ENCODE measurements at regions not wholly inside any gene's neighbourhood (a gene's known extent, or its start where the extent isn't known, plus 50 kb on each side); places are given as distances from the start of the nearest gene placed in this dataset.

DNA sequence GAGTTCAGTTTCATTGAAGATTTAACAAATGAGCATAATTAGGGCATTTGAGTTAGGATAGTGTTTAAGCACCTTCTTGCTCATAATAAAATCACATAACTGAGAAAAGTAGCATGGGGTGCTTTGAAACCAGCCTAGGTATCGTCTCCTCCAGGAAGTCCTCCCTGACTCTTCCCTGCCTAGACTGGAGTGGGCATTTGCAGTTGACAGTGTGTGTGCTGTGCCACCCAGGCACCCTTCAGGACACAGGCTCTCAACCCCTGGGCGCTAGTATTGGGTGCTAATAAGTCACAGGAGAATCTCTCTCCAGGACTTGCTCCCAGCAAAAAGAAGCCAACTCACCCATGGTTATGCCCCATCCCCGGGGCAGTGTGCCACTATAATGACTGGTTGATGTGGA is 584.1 kb downstream of the INSC start:
- H3K27me3 ChIP-seq (ENCODE audit: control insufficient read depth, insufficient read depth, low read length), result no peaks in the 10 kb centered on the region
- 80% methylated on average over 1 of the region's 3 CpGs for WGBS (ENCODE audit: insufficient coverage)

DNA sequence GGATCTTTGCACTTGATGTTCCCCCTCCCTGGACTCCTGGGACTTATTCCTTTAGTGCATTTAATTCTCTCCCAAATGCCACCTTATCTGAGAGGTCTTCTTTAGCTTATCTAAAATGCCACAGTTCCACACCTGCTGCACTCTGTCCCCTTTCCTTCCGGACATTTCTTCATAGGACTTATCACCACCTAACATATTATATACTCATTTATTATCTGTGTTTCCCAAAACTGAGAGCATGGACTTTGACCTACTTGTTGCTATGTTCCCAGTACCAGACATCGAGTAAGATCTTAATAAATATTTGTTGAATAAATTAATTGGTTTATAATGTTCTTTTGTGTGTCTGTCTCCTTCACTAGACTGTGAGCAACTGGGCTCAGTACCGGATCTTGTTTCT is 585.3 kb downstream of the INSC start:
- Histone ChIP-seq H3K27me3 (ENCODE audit: control insufficient read depth, insufficient read depth, low read length) (no peaks in the 10 kb centered on the region), H3K27ac (ENCODE audit: low read depth, low read length) (no peak overlapping the region), H3K4me1 (ENCODE audit: control insufficient read depth, insufficient read depth, low read length) (no peaks in the 10 kb centered on the region), H3K9me3 (ENCODE audit: control insufficient read depth, insufficient read depth, low read length) (no peaks in the 10 kb centered on the region), H3K4me3 (ENCODE audit: low read depth, low read length) (no peak overlapping the region), H3K36me3 (ENCODE audit: control insufficient read depth, insufficient read depth, low read length) (no peaks in the 10 kb centered on the region)
- DNase-seq (ENCODE audit: low read depth in 4 of 6, low spot score in 6 of 6), result no peak
- WGBS (ENCODE audit: insufficient coverage), result 100% methylated on average over 1 of the region's 3 CpGs

More for the DNA sequence above, 584.1 kb downstream of the INSC start:
- no peak for DNase-seq (ENCODE audit: low read depth in 4 of 6, low spot score in 6 of 6)
- Histone ChIP-seq H3K36me3 (ENCODE audit: control insufficient read depth, insufficient read depth, low read length) (no peaks in the 10 kb centered on the region), H3K4me1 (ENCODE audit: control insufficient read depth, insufficient read depth, low read length) (no peaks in the 10 kb centered on the region), H3K27ac (ENCODE audit: low read depth, low read length) (no peak overlapping the region), H3K9me3 (ENCODE audit: control insufficient read depth, insufficient read depth, low read length) (no peaks in the 10 kb centered on the region), H3K4me3 (ENCODE audit: low read depth, low read length) (no peak overlapping the region)

DNA sequence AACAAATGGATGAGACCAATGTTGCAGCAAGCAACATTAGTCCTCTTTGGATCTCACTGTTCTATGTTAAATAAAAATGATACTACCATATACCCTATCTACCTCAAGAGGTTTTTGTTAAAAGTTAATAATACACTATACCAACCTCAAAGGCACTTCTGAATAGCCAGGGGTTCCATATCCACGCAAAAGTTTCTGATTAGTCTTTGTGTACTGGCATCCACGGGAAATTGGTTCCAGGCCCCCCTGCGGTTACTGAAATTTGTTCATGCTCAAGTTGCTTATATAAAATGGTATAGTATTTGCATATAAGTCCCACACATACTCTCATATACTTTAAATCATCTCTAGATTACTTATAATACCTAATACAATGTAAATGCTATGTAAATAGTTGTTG is 585.7 kb downstream of the INSC start:
- H3K36me3 ChIP-seq (ENCODE audit: control insufficient read depth, insufficient read depth, low read length), result no peaks in the 10 kb centered on the region
- no peak overlapping the region for H3K4me3 ChIP-seq (ENCODE audit: low read depth, low read length)
- no peaks in the 10 kb centered on the region for H3K27me3 ChIP-seq (ENCODE audit: control insufficient read depth, insufficient read depth, low read length)
- no peaks in the 10 kb centered on the region for H3K9me3 ChIP-seq (ENCODE audit: control insufficient read depth, insufficient read depth, low read length)
- no CpG with 5 or more reads among the region's 3 CpGs for WGBS (ENCODE audit: insufficient coverage)
- no peak for DNase-seq (ENCODE audit: low read depth in 4 of 6, low spot score in 6 of 6)
- H3K27ac ChIP-seq (ENCODE audit: low read depth, low read length), result no peak overlapping the region
- H3K4me1 ChIP-seq (ENCODE audit: control insufficient read depth, insufficient read depth, low read length), result no peaks in the 10 kb centered on the region

DNA sequence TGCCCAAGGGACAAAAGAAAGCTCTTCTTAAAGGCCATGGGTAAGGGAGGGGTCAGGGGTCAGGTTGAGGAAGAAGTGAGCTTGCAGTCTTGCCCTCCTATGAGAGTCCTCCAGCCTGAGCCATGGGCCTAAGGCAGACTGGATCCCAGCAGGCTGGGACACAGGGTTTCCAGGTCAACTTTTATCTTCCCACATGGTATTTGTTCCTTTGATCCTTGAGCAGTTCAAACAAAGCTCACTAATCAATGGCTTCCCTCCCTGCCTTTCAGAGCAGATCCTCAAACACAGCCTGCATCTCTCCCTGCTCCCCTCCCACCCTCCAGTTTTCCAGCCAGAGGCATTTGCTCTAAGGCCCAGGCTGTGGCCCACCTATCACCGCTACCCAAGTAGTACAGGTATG is 589.3 kb downstream of the INSC start:
- WGBS (ENCODE audit: insufficient coverage), result no CpG with 5 or more reads among the region's 1 CpG
- Histone ChIP-seq H3K36me3 (ENCODE audit: control insufficient read depth, insufficient read depth, low read length) (no peaks in the 10 kb centered on the region), H3K4me1 (ENCODE audit: control insufficient read depth, insufficient read depth, low read length) (peaks cover 3% of the 10 kb centered on the region), H3K9me3 (ENCODE audit: control insufficient read depth, insufficient read depth, low read length) (no peaks in the 10 kb centered on the region), H3K27me3 (ENCODE audit: control insufficient read depth, insufficient read depth, low read length) (no peaks in the 10 kb centered on the region), H3K4me3 (ENCODE audit: low read depth, low read length) (no peak overlapping the region), H3K27ac (ENCODE audit: low read depth, low read length) (no peak overlapping the region)
- no peak for DNase-seq (ENCODE audit: low read depth in 4 of 6, low spot score in 6 of 6)

DNA sequence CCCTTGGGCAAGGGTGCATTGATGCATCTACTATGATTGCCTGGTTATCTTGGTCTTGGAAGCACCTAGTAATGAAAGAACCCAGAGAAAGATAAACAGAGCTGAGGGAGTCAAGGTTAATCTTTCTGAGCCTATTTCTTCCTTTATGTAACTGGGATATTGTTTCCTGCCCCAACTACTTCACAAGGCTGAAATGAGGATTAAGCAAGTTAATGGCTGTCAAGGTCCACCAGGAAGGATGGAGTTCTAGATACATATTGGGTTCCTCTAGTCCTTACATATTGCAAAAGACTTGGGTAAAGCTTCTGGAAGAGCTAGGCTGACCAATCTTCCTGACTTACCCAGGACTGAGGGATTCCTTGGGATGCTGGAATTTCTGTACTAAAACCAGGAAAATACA is 589.8 kb downstream of the INSC start:
- no peaks in the 10 kb centered on the region for H3K9me3 ChIP-seq (ENCODE audit: control insufficient read depth, insufficient read depth, low read length)
- H3K27ac ChIP-seq (ENCODE audit: low read depth, low read length), result no peak overlapping the region
- no peak for DNase-seq (ENCODE audit: low read depth in 4 of 6, low spot score in 6 of 6)
- H3K4me1 ChIP-seq (ENCODE audit: control insufficient read depth, insufficient read depth, low read length), result peaks cover 3% of the 10 kb centered on the region
- no peaks in the 10 kb centered on the region for H3K27me3 ChIP-seq (ENCODE audit: control insufficient read depth, insufficient read depth, low read length)
- no peak overlapping the region for H3K4me3 ChIP-seq (ENCODE audit: low read depth, low read length)
- no peaks in the 10 kb centered on the region for H3K36me3 ChIP-seq (ENCODE audit: control insufficient read depth, insufficient read depth, low read length)

DNA sequence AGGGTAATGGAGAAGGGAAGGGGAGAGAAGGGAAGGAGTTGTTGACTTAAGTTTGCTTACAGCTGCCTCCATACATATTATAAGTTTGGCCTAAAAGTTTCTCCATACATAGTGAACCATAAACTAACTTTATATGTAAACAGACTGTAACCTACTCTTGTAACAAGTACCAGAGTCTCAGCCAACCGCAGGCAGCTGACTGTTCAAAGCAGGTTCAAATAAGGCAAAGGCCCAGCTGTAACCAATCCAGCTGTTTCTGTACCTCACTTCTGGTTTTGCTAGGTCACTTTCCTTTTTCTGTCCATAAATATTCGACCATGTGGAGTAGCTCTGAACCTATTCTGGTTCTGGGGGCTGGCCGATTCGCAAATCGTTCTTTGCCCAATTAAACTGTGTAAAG is 591.2 kb downstream of the INSC start:
- H3K4me1 ChIP-seq (ENCODE audit: control insufficient read depth, insufficient read depth, low read length), result peaks cover 3% of the 10 kb centered on the region
- 100% methylated on average over 1 of the region's 5 CpGs for WGBS (ENCODE audit: insufficient coverage)
- no peaks in the 10 kb centered on the region for H3K27me3 ChIP-seq (ENCODE audit: control insufficient read depth, insufficient read depth, low read length)
- no peak overlapping the region for H3K4me3 ChIP-seq (ENCODE audit: low read depth, low read length)
- no peak overlapping the region for H3K27ac ChIP-seq (ENCODE audit: low read depth, low read length)
- no peaks in the 10 kb centered on the region for H3K36me3 ChIP-seq (ENCODE audit: control insufficient read depth, insufficient read depth, low read length)
- DNase-seq (ENCODE audit: low read depth in 4 of 6, low spot score in 6 of 6), result no peak
- no peaks in the 10 kb centered on the region for H3K9me3 ChIP-seq (ENCODE audit: control insufficient read depth, insufficient read depth, low read length)

DNA sequence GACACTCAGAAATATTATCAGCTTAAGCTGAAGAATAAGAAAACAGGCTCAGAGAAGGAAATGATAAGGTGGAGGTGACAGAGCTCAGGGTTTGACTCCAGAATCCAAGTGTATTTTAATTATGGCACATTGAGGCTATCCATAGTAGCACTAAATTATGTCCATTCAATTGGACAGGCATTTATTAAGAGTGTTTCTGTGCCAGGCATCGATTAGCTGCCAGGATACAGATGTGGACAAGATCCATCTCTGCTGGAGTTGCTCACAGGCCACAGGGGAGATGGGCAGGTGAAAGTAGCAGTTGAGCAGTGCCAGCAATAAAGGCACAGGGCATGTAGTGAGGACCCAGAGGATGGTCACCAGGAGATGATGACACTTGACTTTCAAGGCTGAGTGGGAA is 592.5 kb downstream of the INSC start:
- H3K4me1 ChIP-seq (ENCODE audit: control insufficient read depth, insufficient read depth, low read length), result peaks cover 3% of the 10 kb centered on the region
- H3K36me3 ChIP-seq (ENCODE audit: control insufficient read depth, insufficient read depth, low read length), result no peaks in the 10 kb centered on the region
- 53% methylated on average over 1 of the region's 1 CpG for WGBS (ENCODE audit: insufficient coverage)
- H3K9me3 ChIP-seq (ENCODE audit: control insufficient read depth, insufficient read depth, low read length), result no peaks in the 10 kb centered on the region
- H3K27me3 ChIP-seq (ENCODE audit: control insufficient read depth, insufficient read depth, low read length), result no peaks in the 10 kb centered on the region
- no peak overlapping the region for H3K27ac ChIP-seq (ENCODE audit: low read depth, low read length)
- no peak overlapping the region for H3K4me3 ChIP-seq (ENCODE audit: low read depth, low read length)
- no peak for DNase-seq (ENCODE audit: low read depth in 4 of 6, low spot score in 6 of 6)

DNA sequence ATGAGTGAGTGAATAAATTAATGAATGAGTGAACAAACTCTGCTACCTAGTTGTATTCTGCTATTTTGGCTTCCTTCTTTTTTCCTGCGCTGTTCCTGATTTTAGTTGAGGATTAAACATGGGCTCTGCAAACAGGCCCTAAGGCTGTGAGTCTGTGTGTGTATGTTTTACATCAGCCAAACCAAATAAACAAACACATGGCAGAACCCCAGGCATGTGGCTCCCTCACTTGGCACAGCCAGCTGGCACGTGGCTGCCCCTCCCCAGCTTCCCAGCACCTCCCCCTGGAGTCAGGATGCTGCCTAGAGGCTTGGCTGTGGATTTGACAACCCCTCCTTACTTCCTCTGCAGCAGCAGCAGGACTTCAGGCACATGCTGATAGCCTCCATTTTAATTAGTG is 593.2 kb downstream of the INSC start:
- 29% methylated on average over 1 of the region's 2 CpGs for WGBS (ENCODE audit: insufficient coverage)

DNA sequence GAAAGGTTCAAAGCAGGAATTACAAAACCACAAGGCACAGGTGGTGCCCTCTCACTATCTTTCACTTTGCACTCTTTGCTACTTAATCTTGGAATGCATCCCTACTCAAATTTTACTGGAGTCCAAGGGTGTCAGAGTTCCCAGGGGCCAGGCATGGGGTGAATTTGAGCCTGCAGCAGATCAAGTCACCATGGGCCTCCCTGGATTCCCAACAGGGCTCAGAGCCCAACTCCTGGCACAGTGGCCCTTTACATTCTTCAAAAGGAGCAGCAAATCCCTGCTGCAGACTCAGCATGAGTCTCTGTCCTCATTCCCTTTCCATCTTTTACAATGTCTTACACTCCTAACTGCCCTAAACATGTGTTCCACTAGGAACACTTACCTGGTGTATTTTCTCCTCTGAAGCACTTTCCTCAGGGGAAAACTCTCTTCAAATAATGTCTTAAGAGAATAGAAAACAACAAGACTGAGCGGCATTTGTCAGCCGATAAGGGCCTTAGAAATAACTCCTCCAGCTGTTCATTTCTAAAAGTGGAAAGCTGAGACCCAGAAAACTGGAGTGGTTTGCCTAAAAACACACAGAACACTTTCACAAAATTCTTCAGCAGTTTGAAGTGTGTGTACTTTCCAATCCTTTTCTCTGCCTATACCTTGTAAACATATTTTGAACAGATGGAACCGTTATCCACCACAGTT is 596.0 kb downstream of the INSC start:
- H3K4me3 ChIP-seq (ENCODE audit: low read depth, low read length), result no peak overlapping the region
- peaks cover 3% of the 10 kb centered on the region for H3K4me1 ChIP-seq (ENCODE audit: control insufficient read depth, insufficient read depth, low read length)
- DNase-seq (ENCODE audit: low read depth in 4 of 6, low spot score in 6 of 6), result peak in 1 of 6 donors; percentile 65
- H3K9me3 ChIP-seq (ENCODE audit: control insufficient read depth, insufficient read depth, low read length), result no peaks in the 10 kb centered on the region
- H3K27ac ChIP-seq (ENCODE audit: low read depth, low read length), result no peak overlapping the region
- no peaks in the 10 kb centered on the region for H3K27me3 ChIP-seq (ENCODE audit: control insufficient read depth, insufficient read depth, low read length)
- no CpG with 5 or more reads among the region's 3 CpGs for WGBS (ENCODE audit: insufficient coverage)
- no peaks in the 10 kb centered on the region for H3K36me3 ChIP-seq (ENCODE audit: control insufficient read depth, insufficient read depth, low read length)

More for the DNA sequence above, 593.2 kb downstream of the INSC start:
- Histone ChIP-seq H3K9me3 (ENCODE audit: control insufficient read depth, insufficient read depth, low read length) (no peaks in the 10 kb centered on the region), H3K27me3 (ENCODE audit: control insufficient read depth, insufficient read depth, low read length) (no peaks in the 10 kb centered on the region), H3K4me1 (ENCODE audit: control insufficient read depth, insufficient read depth, low read length) (peaks cover 3% of the 10 kb centered on the region), H3K4me3 (ENCODE audit: low read depth, low read length) (no peak overlapping the region), H3K27ac (ENCODE audit: low read depth, low read length) (no peak overlapping the region), H3K36me3 (ENCODE audit: control insufficient read depth, insufficient read depth, low read length) (no peaks in the 10 kb centered on the region)
- peak in 5 of 6 donors; percentile 19 to 91 (median 33) for DNase-seq (ENCODE audit: low read depth in 4 of 6, low spot score in 6 of 6)

DNA sequence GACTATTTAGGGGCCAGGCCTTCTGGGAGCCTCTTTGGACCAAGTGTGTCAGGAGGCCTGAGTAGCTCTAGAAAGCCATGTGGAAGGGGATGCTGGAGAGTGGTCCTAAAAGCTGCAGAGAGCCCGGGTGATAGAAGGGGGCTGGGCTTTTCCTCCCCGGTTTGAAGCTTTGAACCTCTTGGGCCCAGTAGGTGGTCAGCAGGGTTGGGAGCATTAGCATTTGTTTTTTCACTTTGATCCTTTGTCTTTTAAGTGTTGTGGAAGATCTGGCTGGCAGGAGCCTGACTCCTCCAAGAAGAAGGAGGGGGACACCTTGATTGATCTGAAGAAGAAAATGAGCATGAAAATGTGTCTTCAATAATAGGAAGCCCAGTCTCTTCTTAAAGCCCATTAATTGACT is 596.6 kb downstream of the INSC start:
- DNase-seq (ENCODE audit: low read depth in 4 of 6, low spot score in 6 of 6), result no peak
- Histone ChIP-seq H3K9me3 (ENCODE audit: control insufficient read depth, insufficient read depth, low read length) (no peaks in the 10 kb centered on the region), H3K27me3 (ENCODE audit: control insufficient read depth, insufficient read depth, low read length) (no peaks in the 10 kb centered on the region), H3K4me1 (ENCODE audit: control insufficient read depth, insufficient read depth, low read length) (peaks cover 3% of the 10 kb centered on the region), H3K4me3 (ENCODE audit: low read depth, low read length) (no peak overlapping the region), H3K36me3 (ENCODE audit: control insufficient read depth, insufficient read depth, low read length) (no peaks in the 10 kb centered on the region), H3K27ac (ENCODE audit: low read depth, low read length) (no peak overlapping the region)
- 57% methylated on average over 1 of the region's 2 CpGs for WGBS (ENCODE audit: insufficient coverage)

Measured in spinal cord (tissue), 9 donors.